ENCODE measurements at regions not wholly inside any gene's neighbourhood (a gene's known extent, or its start where the extent isn't known, plus 50 kb on each side); places are given as distances from the start of the nearest gene placed in this dataset.

DNA sequence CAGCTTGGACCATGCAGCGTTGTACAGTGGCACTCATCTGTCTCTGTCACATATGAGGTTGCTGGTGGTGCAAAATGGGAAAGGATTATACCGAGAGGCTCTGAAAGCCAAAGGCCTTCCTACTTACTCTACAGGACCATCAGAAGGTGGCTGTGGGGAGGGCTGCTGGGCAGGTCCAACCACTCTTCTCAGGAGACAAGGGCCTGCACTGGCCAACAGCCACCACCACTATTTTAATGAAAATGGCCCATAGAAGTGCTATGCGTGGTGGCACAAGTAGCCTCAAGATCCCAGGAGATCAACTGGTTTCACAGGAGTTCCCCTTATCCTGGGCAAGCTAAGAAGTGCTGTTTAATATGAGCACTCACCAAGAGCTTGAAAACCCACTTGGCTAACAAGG, 52.3 kb downstream of the MRPL57 start:
- CTCF ChIA-PET: no interaction called here
- DNase-seq (ENCODE audit: extremely low spot score): no peak
- POLR2A ChIA-PET: no interaction called here
- TF ChIP-seq, protein P1, sequence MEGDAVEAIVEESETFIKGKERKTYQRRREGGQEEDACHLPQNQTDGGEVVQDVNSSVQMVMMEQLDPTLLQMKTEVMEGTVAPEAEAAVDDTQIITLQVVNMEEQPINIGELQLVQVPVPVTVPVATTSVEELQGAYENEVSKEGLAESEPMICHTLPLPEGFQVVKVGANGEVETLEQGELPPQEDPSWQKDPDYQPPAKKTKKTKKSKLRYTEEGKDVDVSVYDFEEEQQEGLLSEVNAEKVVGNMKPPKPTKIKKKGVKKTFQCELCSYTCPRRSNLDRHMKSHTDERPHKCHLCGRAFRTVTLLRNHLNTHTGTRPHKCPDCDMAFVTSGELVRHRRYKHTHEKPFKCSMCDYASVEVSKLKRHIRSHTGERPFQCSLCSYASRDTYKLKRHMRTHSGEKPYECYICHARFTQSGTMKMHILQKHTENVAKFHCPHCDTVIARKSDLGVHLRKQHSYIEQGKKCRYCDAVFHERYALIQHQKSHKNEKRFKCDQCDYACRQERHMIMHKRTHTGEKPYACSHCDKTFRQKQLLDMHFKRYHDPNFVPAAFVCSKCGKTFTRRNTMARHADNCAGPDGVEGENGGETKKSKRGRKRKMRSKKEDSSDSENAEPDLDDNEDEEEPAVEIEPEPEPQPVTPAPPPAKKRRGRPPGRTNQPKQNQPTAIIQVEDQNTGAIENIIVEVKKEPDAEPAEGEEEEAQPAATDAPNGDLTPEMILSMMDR (IDR thresholded peaks at IDR 0.05; ENCODE audit: control extremely low read depth, extremely low read depth, low read depth, missing control alignments): no peak

DNA sequence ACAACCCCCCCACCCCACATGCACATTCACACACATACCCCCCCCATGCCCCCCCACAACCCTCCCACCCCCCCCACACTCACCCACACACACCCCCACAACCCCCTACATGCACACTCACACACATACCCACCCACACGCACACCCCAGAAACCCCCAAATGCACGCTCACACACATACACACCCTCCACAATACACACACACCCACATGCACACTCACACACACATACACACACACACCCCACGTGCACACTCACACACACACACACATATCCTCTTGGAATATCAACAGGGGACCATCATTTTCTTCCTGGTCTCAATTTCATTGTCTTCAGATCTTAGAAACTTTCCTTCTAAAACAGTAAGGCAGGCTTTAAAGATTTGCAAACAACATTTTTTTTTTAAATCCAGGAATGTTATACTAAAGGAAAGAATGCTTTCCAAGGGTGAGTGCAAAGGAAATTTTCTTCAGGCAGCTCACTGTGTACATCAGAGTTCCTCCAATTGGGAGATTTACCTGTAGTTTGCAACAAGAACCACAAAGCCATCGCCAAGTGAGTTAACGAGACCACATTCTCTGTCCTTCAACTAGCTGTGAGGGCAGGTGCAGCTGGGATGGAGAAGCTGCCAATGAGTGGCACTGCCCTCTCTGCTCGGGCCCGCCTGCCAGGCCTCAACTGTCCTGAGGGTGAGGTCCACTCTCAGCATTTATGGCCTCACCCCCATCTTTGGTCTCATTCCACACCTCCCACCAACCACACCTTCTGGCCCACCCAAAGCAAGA, 53.0 kb downstream of the MRPL57 start:
- TF ChIP-seq, protein P1 (IDR thresholded peaks at IDR 0.05; ENCODE audit: control extremely low read depth, extremely low read depth, low read depth, missing control alignments): no peak
- ChIA-PET CTCF (interaction anchor here (1.5 kb wide), 1 partner anchor 11 kb away, joined by 3 read pairs; no protein-coding TSS in a partner anchor), POLR2A (no interaction called here)
- no peak for DNase-seq (ENCODE audit: extremely low spot score)

DNA sequence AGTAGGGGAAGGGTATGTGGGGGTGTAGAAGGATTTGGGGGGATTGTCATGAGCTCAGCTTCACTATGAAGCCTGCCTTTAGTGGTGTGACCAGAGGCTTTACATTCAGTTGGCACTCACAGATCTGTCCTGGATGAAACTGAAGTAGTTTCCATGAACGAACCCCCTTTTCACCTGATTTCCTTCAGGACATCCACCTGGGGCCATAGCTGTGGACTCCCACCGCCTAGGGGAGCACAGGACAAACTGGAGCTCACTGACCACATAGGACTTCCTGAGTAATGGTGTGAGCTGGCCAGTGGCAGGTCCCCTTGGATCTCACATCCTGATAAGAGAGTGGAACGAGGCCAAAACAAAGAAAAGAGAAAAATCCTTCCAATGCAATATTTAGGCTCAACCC, 54.1 kb downstream of the MRPL57 start:
- no peak for DNase-seq (ENCODE audit: extremely low spot score)
- TF ChIP-seq, protein P1 (IDR thresholded peaks at IDR 0.05; ENCODE audit: control extremely low read depth, extremely low read depth, low read depth, missing control alignments): no peak
- CTCF ChIA-PET: interaction anchor here (1.5 kb wide), 1 partner anchor 12 kb away, joined by 3 read pairs; no protein-coding TSS in a partner anchor
- POLR2A ChIA-PET: no interaction called here

DNA sequence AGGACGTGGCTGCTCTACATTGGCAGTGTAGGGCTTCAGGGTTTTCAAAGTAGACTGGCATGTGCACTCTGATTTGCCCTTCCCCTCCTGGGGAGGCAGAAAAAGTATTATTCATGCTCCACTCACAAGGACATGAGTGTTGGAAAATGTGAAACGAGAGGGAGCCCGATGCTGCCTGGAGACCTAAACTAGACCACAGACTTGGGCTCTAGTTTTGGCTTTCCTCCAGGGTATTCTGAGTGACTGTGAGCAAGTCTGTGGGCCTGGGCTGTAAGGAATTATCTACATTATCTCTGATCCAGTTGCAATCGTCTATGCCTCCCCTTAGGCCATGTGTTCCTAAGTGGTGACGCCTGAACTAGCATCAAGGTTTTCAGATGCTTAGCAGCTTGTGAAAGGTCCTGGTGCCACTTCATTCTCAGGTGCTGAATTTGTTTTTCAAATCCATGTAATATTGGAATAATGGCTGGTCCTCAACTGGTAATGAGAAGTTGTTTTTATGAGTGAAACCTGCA, 55.0 kb downstream of the MRPL57 start:
- POLR2A ChIA-PET: no interaction called here
- TF ChIP-seq, protein P1 (IDR thresholded peaks at IDR 0.05; ENCODE audit: control extremely low read depth, extremely low read depth, low read depth, missing control alignments): no peak
- CTCF ChIA-PET: no interaction called here
- no peak for DNase-seq (ENCODE audit: extremely low spot score)

DNA sequence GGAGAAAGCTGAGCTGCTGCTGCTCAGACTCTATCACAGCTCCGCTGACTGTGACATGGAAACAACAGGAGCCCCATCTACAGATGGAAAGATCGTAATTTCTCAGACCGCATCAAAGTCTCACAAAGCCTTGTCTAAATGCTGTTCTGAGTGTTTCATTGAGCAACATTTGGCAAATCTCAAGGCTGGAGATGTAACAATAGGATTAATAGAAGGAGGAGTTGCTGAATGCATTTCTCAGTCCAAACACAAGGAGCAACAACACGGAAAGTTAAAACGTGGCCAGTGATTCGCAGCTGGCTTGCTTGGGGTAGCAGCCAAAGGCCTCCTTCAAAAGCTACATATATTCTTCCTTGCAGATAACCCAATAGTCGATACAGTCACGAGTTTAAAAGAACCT, 55.7 kb downstream of the MRPL57 start:
- ChIA-PET POLR2A (no interaction called here), CTCF (interaction anchor here (1.5 kb wide), 1 partner anchor 16 kb away, joined by 4 read pairs; no protein-coding TSS in a partner anchor)
- TF ChIP-seq, protein P1 (IDR thresholded peaks at IDR 0.05; ENCODE audit: control extremely low read depth, extremely low read depth, low read depth, missing control alignments): no peak
- DNase-seq (ENCODE audit: extremely low spot score): no peak

DNA sequence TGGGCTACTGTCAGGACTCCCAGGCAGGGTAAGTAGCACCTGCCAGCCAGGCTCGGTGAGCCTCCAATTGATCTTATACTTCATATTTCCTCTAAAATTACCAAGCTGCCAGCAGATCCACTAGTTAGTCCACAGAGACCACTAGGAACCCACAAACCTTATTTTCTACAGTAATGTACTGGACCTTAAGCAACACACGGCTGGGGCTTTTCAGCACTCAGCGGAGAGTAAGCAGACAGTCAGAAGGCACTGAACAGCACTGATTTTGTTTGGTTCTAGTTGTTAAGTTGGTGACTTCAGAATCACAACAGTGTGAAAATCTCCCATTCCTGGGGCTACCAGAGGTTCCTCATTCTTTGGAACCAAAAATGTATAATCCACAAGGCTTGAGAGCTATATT, 56.1 kb downstream of the MRPL57 start:
- CTCF ChIA-PET: interaction anchor here (1.5 kb wide), 1 partner anchor 15 kb away, joined by 4 read pairs; no protein-coding TSS in a partner anchor
- TF ChIP-seq, protein P1 (IDR thresholded peaks at IDR 0.05; ENCODE audit: control extremely low read depth, extremely low read depth, low read depth, missing control alignments): no peak
- no peak for DNase-seq (ENCODE audit: extremely low spot score)
- POLR2A ChIA-PET: no interaction called here

Measured in GM10248 (cell line).